ENCODE measurements at regions not wholly inside any gene's neighbourhood (a gene's known extent, or its start where the extent isn't known, plus 50 kb on each side); places are given as distances from the start of the nearest gene placed in this dataset.

DNA sequence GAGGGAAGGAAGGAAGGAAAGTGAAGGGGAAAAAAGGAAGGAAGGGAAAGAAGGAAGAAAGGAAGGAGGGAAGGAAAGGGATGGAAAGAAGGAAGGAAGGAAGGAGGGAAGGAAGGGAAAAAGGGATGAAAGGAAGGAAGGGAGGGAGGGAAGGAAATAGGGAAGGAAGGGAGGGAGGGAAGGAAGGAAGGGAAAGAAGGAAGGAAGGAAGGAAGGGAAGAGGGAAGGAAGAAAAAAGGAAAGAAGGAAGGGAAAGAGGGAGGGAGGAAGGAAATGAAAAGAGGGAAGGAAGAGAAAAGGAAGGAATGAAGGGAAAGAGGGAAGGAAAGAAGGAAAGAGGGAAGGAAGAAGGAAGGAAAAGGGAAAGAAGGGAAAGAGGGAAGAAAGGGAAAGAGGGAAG is 136.9 kb downstream of the BARX1 start:
- TF ChIP-seq TAF1 (IDR thresholded peaks at IDR 0.05; ENCODE audit: borderline replicate concordance, low read depth, low read length) (no peak), POLR2A (IDR thresholded peaks at IDR 0.05; ENCODE audit: low read depth, low read length) (no peak), POLR2AphosphoS5 (IDR thresholded peaks at IDR 0.05; ENCODE audit: low read depth, low read length) (no peak)
- FAIRE-seq, result no peak

GRCh38 chr9:93815677-93816076 is 139.5 kb downstream of the BARX1 start:
- DNase-seq (ENCODE audit: insufficient read length) (no peak), FAIRE-seq (no peak)
- TF ChIP-seq TAF1 (IDR thresholded peaks at IDR 0.05; ENCODE audit: borderline replicate concordance, low read depth, low read length) (no peak), POLR2A (IDR thresholded peaks at IDR 0.05; ENCODE audit: low read depth, low read length) (no peak), POLR2AphosphoS5 (IDR thresholded peaks at IDR 0.05; ENCODE audit: low read depth, low read length) (no peak)

More for the DNA sequence above, 136.9 kb downstream of the BARX1 start:
- DNase-seq (ENCODE audit: insufficient read length), result no peak

DNA sequence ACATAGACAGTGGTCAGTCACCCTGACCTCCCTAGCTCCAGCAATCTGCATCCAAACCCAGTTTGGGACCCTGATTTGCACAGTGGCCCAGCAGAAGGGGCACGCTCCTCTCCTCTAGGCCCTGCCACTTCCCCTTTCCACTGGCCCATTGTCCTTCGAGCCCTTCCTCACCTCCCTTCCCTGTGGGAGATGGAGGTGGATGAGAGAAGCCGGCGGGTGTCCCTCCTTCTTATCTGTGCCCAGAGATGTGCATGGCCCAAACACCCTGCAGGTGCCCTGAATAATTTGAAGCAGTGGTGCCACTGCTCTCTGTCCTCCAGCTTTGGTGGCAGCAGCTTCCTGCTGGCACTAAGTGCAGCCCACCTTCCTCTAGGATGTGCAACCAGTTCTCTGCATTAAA is 140.0 kb downstream of the BARX1 start:
- TF ChIP-seq POLR2A (IDR thresholded peaks at IDR 0.05; ENCODE audit: low read depth, low read length), result no peak
- TF ChIP-seq POLR2AphosphoS5 (IDR thresholded peaks at IDR 0.05; ENCODE audit: low read depth, low read length), result no peak
- no peak for TF ChIP-seq TAF1 (IDR thresholded peaks at IDR 0.05; ENCODE audit: borderline replicate concordance, low read depth, low read length)
- DNase-seq (ENCODE audit: insufficient read length), result no peak
- FAIRE-seq, result no peak

DNA sequence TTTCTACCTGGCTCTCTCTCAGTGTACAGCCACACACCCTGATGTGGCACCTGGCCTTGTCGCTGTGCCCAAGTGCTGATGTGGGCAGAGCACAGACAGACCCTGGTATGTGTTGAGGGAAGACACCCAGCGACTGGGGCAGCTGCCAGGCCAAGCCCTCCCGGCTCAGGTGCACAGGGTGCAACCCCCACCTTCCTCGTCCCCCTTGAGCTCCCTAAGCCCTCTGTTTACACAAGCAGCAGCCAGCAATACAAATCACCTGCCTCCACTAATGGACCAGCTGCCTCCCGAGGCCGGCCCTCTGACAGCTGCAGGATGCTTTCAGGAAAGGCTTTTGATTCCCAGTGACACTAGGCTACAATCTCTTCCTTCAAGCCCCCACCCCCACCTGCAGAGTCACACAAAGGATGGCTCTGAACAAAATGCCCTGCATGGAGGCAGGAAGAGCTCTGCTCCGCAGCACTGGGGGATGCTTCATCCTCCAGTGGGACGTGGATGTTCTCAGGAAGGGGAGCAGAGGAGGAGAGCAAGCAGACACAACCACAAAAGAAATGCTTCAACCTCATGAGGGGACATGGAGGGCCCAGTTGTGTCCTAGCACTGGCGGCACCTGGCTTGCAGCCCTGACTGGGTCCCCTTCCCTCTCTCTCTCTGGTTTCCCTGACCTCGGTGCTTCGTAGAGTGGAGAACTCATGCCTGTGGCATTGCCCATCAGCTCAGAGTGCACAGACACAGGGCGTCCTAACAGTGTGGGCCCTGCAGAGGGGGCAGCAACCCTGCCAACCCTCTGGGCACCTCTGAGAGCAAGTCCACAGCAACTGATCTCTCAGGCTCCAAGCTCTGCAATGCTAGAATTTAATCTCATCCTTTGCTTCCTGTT is 140.8 kb downstream of the BARX1 start:
- TF ChIP-seq TAF1 (IDR thresholded peaks at IDR 0.05; ENCODE audit: borderline replicate concordance, low read depth, low read length) (no peak), POLR2AphosphoS5 (IDR thresholded peaks at IDR 0.05; ENCODE audit: low read depth, low read length) (no peak), POLR2A (IDR thresholded peaks at IDR 0.05; ENCODE audit: low read depth, low read length) (no peak)
- FAIRE-seq, result no peak
- DNase-seq (ENCODE audit: insufficient read length), result no peak

GRCh38 chr9:93813221-93814076 is 141.7 kb downstream of the BARX1 start:
- TF ChIP-seq POLR2AphosphoS5 (IDR thresholded peaks at IDR 0.05; ENCODE audit: low read depth, low read length) (no peak), POLR2A (IDR thresholded peaks at IDR 0.05; ENCODE audit: low read depth, low read length) (no peak), TAF1 (IDR thresholded peaks at IDR 0.05; ENCODE audit: borderline replicate concordance, low read depth, low read length) (no peak)
- DNase-seq (ENCODE audit: insufficient read length) (no peak), FAIRE-seq (no peak)

- TF ChIP-seq POLR2A (IDR thresholded peaks at IDR 0.05; ENCODE audit: low read depth, low read length), result no peak
- TF ChIP-seq POLR2AphosphoS5 (IDR thresholded peaks at IDR 0.05; ENCODE audit: low read depth, low read length), result no peak
- no peak for TF ChIP-seq TAF1 (IDR thresholded peaks at IDR 0.05; ENCODE audit: borderline replicate concordance, low read depth, low read length)
- FAIRE-seq (no peak), DNase-seq (ENCODE audit: insufficient read length) (no peak)
Observed at GRCh38 chr9:93812410-93812668, 142.8 kb downstream of the BARX1 start.

DNA sequence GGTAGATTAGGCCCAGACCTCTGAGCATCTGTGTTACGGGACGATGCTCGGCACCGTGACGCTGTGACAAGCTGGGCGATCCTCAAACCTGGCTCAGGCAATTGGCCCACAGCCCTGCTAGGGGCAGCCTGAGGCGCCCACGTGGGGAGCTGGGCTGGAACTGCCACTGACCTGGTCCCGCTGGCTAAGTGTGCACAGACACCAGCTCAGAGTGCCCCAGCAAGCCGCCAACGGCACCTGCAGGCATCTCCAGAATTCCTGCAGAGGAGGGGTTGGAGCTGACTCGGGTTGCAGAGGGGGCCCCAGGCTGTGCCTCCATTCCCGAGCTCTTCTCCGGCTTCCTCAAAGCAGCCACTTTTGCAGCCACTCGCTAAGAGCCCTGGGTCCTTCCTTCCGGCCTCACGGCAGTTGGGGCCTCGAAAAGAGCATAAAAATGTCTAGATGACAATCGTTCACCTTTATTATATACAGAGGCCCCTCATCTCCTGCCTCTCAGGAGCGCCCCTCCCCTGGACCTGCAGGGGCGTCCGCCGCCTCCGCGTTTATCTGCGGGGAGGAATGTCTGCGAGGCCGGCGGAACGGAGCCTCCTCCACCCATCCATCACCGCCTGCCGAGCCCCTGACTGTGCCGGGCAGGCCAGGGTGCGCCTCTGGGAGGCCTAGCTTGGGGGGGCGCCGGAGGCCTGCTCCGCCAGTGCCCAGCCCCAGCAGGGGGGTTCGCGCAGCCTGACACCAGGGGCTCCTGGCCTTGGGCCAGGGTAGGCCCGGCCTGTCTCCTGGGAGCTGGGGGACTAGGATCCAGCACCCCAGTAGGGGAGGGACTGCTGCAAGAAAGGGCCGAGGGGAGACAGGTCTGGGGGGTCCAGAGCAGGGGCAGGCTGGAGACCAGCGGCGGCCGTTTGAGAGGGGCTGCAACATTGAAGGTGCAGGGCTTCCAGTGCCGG is 144.9 kb downstream of the BARX1 start:
- no peak for FAIRE-seq
- no peak for DNase-seq (ENCODE audit: insufficient read length)
- TF ChIP-seq POLR2A (IDR thresholded peaks at IDR 0.05; ENCODE audit: low read depth, low read length), result no peak
- no peak for TF ChIP-seq POLR2AphosphoS5 (IDR thresholded peaks at IDR 0.05; ENCODE audit: low read depth, low read length)
- TF ChIP-seq TAF1 (IDR thresholded peaks at IDR 0.05; ENCODE audit: borderline replicate concordance, low read depth, low read length), result no peak

GRCh38 chr9:93809204-93809940 is 145.8 kb downstream of the BARX1 start:
- DNase-seq (ENCODE audit: insufficient read length) (no peak), FAIRE-seq (no peak)
- TF ChIP-seq TAF1 (IDR thresholded peaks at IDR 0.05; ENCODE audit: borderline replicate concordance, low read depth, low read length) (no peak), POLR2A (IDR thresholded peaks at IDR 0.05; ENCODE audit: low read depth, low read length) (no peak), POLR2AphosphoS5 (IDR thresholded peaks at IDR 0.05; ENCODE audit: low read depth, low read length) (no peak)

- TF ChIP-seq POLR2A (IDR thresholded peaks at IDR 0.05; ENCODE audit: low read depth, low read length) (no peak), POLR2AphosphoS5 (IDR thresholded peaks at IDR 0.05; ENCODE audit: low read depth, low read length) (no peak)
- no peak for FAIRE-seq
- no peak for DNase-seq (ENCODE audit: insufficient read length)
Observed at GRCh38 chr9:93808115-93809029, 146.8 kb downstream of the BARX1 start.
